GM18858 (cell line): ENCODE measurements at regions not wholly inside any gene's neighbourhood (a gene's known extent, or its start where the extent isn't known, plus 50 kb on each side); places are given as distances from the start of the nearest gene placed in this dataset.
"Not testable (repeated sequence)": the region's sequence is repeated elsewhere in the genome, so short reads cannot be mapped to it uniquely, and the experiment has no call there.

ENCODE experiments used
- ATAC-seq: cut with Tn5 transposase; IDR thresholded peaks from one replicate; pipeline ENCODE4 v1.9.1; 2021; ENCODE audit not compliant: unreplicated experiment

GRCh38 chr22:22193923-22194322 is 50.7 kb upstream of the VPREB1 start:
- ATAC-seq, result no peak

DNA sequence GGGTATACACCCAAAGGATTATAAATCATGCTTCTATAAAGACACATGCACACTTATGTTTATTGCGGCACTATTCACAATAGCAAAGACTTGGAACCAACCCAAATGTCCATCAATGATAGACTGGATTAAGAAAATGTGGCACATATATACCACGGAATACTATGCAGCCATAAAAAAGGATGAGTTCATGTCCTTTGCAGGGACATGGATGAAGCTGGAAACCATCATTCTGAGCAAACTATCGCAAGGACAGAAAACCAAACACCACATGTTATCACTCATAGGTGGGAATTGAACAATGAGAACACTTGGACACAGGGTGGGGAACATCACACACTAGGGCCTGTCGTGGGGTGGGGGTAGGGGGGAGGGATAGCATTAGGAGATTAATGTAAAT is 51.1 kb upstream of the VPREB1 start:
- not testable (repeated sequence) for ATAC-seq

- not testable (repeated sequence) for ATAC-seq
These were observed 51.6 kb upstream of the VPREB1 start for GRCh38 chr22:22193006-22193405.

DNA sequence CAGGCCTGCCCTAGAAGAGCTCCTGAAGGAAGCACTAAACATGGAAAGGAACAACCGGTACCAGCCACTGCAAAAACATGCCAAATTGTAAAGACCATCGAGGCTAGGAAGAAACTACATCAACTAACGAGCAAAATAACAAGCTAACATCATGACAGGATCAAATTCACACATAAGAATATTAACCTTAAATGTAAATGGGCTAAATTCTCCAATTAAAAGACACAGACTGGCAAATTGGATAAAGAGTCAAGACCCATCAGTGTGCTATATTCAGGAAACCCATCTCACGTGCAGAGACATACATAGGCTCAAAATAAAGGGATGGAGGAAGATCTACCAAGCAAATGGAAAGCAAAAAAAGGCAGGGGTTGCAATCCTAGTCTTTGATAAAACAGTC is 54.8 kb upstream of the VPREB1 start:
- not testable (repeated sequence) for ATAC-seq

DNA sequence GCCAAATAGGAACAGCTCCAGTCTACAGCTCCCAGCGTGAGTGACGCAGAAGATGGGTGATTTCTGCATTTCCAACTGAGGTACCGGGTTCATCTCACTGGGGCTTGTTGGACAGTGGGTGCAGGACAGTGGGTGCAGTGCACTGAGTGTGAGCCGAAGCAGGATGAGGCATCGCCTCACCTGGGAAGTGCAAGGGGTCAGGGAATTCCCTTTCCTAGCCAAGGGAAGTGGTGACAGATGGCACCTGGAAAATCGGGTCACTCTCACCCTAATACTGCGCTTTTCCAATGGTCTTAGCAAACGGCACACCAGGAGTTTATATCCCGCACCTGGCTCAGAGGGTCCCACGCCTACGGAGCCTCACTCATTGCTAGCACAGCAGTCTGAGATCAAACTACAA is 56.7 kb upstream of the VPREB1 start:
- not testable (repeated sequence) for ATAC-seq

- ATAC-seq, result no peak
These were observed 57.3 kb upstream of the VPREB1 start for GRCh38 chr22:22187299-22187698.

- ATAC-seq, result no peak
These were observed 58.6 kb upstream of the VPREB1 start for GRCh38 chr22:22185844-22186499.

GRCh38 chr22:22185217-22185616 is 59.4 kb upstream of the VPREB1 start:
- no peak for ATAC-seq

DNA sequence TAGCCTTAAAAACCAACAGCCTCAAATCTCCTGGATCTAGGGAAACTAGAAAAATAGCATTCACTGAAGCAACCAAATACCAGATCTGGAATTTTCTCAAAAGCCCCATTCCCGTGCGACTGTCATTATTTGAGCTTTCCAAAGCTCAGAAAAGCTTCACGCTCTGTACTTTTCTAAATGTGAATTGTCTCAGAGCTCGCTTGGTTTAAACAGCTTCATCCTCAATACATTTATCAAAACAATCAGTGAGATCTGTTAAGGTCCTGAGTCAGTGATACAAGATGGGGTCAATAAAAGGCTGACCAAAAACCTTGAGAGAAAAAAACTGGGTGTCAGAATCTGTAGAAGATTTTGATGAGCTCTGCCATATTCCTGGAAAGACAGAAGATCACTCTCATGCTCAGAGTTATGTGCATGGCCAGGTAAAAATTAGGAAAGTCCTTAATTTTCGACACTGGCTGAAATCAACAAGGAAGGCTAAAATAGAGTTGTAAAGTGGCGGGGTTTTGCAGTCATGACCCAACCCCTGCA is 60.2 kb upstream of the VPREB1 start:
- ATAC-seq, result no peak

DNA sequence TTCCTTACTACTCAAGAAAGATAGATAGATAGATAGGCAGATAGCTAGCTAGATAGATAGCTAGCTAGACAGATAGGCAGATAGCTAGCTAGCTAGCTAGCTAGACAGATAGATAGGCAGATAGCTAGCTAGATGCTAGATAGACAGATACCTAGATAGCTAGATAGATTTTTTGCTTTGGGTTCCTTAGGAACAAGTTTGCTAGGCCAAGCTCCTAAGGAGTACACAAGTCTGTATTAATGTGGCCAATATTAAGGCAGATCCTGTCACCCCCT is 61.7 kb upstream of the VPREB1 start:
- ATAC-seq, result no peak

- no peak for ATAC-seq
These were observed 62.2 kb upstream of the VPREB1 start for GRCh38 chr22:22182218-22182989.

DNA sequence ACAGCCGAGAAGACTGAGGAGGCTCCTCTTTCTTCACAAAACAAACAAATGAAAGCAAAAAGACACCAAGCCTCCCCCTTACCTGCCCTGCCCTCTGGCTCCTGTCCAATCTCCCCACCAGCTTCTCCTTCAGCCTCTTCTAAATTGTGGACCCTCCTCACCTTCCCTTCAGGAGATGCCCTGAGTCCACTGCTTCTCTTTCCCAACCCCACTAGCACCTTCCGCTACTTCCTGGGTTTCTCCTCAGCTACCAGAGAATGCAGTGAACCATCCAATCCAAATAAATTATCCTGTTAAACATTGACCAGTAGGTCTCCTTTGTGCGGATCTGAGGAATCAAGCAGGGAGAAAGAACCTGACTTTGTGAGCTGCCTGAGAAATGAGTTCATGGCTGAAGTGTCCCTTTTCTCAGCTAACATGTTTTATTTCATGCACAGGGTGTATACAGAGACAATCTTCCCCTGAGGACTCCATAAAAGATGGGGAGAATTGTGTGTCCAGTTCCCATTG is 63.2 kb upstream of the VPREB1 start:
- no peak for ATAC-seq

DNA sequence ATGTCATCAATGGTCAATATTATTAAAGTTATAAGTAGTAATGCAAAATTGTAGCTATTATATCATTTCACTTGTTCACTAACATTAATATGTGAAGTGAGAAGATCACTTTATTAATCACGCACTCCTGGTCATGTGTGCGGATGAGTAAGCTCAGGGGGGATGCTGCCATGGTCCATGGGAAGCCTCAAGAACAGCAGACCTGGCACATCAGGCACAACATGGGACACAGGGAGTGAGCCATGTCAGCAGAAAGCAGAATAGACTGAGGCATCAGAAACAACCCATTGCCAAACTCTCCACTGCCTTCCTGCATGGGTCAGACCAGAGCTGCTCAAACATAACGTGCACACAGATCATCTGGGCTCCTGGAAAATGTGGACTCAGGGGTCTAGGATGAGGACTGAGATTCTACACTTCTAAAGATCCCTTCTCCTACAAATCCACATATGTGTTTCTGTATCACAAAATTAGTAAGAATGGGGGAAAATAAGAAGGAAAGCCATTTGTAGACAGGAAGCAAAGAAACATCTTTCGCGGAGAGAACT is 63.8 kb upstream of the VPREB1 start:
- ATAC-seq, result no peak

- no peak for ATAC-seq
These were observed 64.7 kb upstream of the VPREB1 start for GRCh38 chr22:22179858-22180257.

DNA sequence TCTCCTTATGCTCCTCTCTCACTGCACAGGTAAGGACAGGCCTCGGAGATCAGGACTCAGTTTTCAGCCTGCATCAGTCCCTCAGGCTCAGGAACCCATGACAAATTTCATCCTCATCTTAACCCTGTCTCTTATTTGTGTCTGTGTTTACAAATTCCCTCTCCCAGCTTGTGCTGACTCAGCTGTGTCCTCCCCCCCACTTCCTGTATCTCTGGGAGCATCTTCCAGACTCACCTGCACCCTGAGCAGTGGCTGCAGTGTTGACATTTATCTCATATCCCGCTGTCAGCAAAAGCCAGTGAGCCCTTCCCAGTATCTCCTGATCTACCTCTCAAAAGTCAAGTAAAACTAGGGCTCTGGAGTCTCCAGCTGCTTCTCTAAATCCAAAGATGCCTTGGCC is 65.6 kb upstream of the VPREB1 start:
- no peak for ATAC-seq

- ATAC-seq, result no peak
These were observed 66.1 kb upstream of the VPREB1 start for GRCh38 chr22:22178355-22178965.

- ATAC-seq, result no peak
These were observed 67.5 kb upstream of the VPREB1 start for GRCh38 chr22:22176929-22177616.

GRCh38 chr22:22172896-22173628 is 71.5 kb upstream of the VPREB1 start:
- ATAC-seq, result not testable (repeated sequence)

- ATAC-seq, result no peak
These were observed 73.0 kb upstream of the VPREB1 start for GRCh38 chr22:22171357-22172218.
